GM12878 (cell line): ENCODE measurements at regions not wholly inside any gene's neighbourhood (a gene's known extent, or its start where the extent isn't known, plus 50 kb on each side); places are given as distances from the start of the nearest gene placed in this dataset.

ENCODE experiments used
- BACH1 ChIP-seq: fragments of 450-650 bp; IDR thresholded peaks from 2 replicates; pipeline ENCODE4 v1.6.1; 2017; ENCODE audit warnings: mild to moderate bottlenecking, borderline replicate concordance
- CUX1 ChIP-seq: IDR thresholded peaks from 2 replicates; pipeline ENCODE4 v1.6.1; 2012; ENCODE audit warnings: improper control_type of control experiment, low read depth, low read length; ENCODE audit not compliant: insufficient replicate concordance
- E2F4 ChIP-seq: IDR thresholded peaks from 2 replicates; pipeline ENCODE4 v1.6.1; 2012; ENCODE audit warnings: low read depth, low read length, improper control_type of control experiment
- EP300 ChIP-seq, 2 experiments: fragments of 150-350 bp in 1 of 2; IDR thresholded peaks; 2 replicates each; pipeline ENCODE4 v1.6.1; 2011 to 2012; ENCODE audit warnings: low read depth in 2 of 2, low read length in 2 of 2, borderline replicate concordance in 1 of 2, improper control_type of control experiment in 1 of 2, inconsistent platforms in 1 of 2; ENCODE audit not compliant: control insufficient read depth in 1 of 2
- LARP7 ChIP-seq: fragments of 450-650 bp; IDR thresholded peaks from 2 replicates; pipeline ENCODE4 v1.6.1; 2017; ENCODE audit warnings: mild to moderate bottlenecking
- RBBP5 ChIP-seq: fragments of 200-600 bp; sonication (generic); conservative IDR thresholded peaks from 2 replicates; pipeline ENCODE4 v1.6.1; 2016
- TARDBP ChIP-seq: IDR thresholded peaks from 2 replicates; pipeline ENCODE4 v1.6.1; 2016; ENCODE audit warnings: borderline replicate concordance
- ZNF207 ChIP-seq: fragments of 450-650 bp; IDR thresholded peaks from 2 replicates; pipeline ENCODE4 v1.6.1; 2014; ENCODE audit warnings: antibody characterized with exemption, mild to moderate bottlenecking, borderline replicate concordance
- ZNF24 ChIP-seq: fragments of 450-650 bp; IDR thresholded peaks from 2 replicates; pipeline ENCODE4 v1.6.1; 2017; ENCODE audit warnings: antibody characterized with exemption, mild to moderate bottlenecking

- TF ChIP-seq CUX1 (no peak), ZNF207 (no peak), TARDBP (no peak), RBBP5 (no peak), ZNF24 (no peak), BACH1 (no peak), EP300 (IDR thresholded peaks at IDR 0.05; ENCODE audit: borderline replicate concordance in 1 of 2, control insufficient read depth in 1 of 2, low read depth in 2 of 2, low read length in 2 of 2) (no peak), LARP7 (no peak), E2F4 (no peak)
These were observed 164.6 kb upstream of the PPP1R3A start (continued) for GRCh38 chr7:114083166-114084001.
